BJ (cell line): ENCODE measurements at regions not wholly inside any gene's neighbourhood (a gene's known extent, or its start where the extent isn't known, plus 50 kb on each side); places are given as distances from the start of the nearest gene placed in this dataset.

Experiments
- CTCF ChIA-PET: fragments of 350-600 bp; formaldehyde crosslinking; extraction: SDS; loops from one replicate; lab custom pipeline; 2021; ENCODE audit warnings: antibody characterized with exemption, inconsistent platforms; lab: Yijun Ruan, JAX
- POLR2A ChIA-PET: fragments of 300-600 bp; sonication (Branson Sonifier 250); formaldehyde crosslinking; extraction: SDS; loops from one replicate; lab custom pipeline; 2021; ENCODE audit warnings: antibody characterized with exemption; lab: Charles Lee
- DNase-seq: peaks from one replicate; pipeline ENCODE4 v3.0.0-alpha.2; 2011; ENCODE audit warnings: low read depth
- H3K27me3 ChIP-seq: 2 replicates; pipeline ENCODE4 v1.6.0; 2011; ENCODE audit warnings: low read length; ENCODE audit not compliant: control insufficient read depth, insufficient read depth
- H3K36me3 ChIP-seq: 2 replicates; pipeline ENCODE4 v1.5.1; 2011; ENCODE audit warnings: low read length; ENCODE audit not compliant: control insufficient read depth, insufficient read depth
- H3K4me3 ChIP-seq: 2 replicates; pipeline ENCODE4 v1.5.1; 2011; ENCODE audit warnings: low read depth, mild to moderate bottlenecking, control low read depth, low read length
- CTCF ChIP-seq: IDR thresholded peaks from 2 replicates; pipeline ENCODE4 v1.5.1; 2011; ENCODE audit warnings: low read depth, mild to moderate bottlenecking, control low read depth, inconsistent platforms, low read length, moderate library complexity; ENCODE audit not compliant: insufficient read depth

- ChIA-PET POLR2A (no interaction called here), CTCF (no interaction called here)
- Histone ChIP-seq H3K36me3 (no peaks in the 10 kb centered on the region), H3K27me3 (no peaks in the 10 kb centered on the region), H3K4me3 (no peak overlapping the region)
- TF ChIP-seq CTCF: no peak
- DNase-seq: no peak
Measured at GRCh38 chrX:789096-789495, 158.5 kb downstream of the SHOX start.

DNA sequence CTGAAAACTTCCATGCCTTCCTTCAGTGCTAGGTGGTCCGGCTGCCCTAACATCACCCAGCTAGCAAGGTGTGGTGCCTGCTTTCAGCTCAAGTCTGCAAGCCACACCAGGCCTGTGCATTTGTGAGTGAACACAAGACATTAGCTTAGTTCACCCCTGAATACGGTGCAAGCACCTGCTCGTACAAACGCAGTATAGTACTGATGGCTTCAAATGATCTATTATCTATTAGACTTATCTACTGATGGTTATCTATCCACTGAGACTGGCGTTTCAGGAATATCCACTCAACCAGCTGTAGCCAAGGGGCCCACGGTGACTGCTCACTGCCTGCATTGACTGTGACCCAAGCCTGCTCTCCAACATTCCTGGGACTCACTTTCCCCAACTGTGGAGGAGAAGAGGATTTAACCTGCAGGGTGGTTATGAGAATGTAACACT is 155.9 kb downstream of the SHOX start:
- TF ChIP-seq CTCF: no peak
- no peak for DNase-seq
- no peak overlapping the region for H3K4me3 ChIP-seq
- POLR2A ChIA-PET: no interaction called here
- no peaks in the 10 kb centered on the region for H3K36me3 ChIP-seq
- CTCF ChIA-PET: no interaction called here
- H3K27me3 ChIP-seq: no peaks in the 10 kb centered on the region

DNA sequence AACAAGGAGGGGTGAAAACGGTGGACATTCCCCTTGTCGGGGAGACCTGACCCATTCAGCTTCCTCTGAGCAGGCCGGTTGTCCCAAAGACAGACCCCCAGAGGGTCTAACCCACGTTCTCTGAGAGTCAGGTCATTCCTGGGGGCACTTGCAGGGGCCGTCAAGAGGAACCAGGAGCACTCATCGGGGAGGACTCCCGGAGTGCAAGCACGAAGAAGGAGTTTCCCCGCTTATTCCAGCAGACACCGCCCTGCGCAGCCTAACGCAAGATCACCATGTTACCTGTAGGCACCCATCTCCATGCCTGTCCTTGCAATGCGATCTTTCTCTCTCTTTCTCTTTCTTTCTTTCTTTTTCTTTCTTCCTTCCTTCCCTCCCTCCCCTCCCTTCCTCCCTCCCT is 154.2 kb downstream of the SHOX start:
- DNase-seq: no peak

DNA sequence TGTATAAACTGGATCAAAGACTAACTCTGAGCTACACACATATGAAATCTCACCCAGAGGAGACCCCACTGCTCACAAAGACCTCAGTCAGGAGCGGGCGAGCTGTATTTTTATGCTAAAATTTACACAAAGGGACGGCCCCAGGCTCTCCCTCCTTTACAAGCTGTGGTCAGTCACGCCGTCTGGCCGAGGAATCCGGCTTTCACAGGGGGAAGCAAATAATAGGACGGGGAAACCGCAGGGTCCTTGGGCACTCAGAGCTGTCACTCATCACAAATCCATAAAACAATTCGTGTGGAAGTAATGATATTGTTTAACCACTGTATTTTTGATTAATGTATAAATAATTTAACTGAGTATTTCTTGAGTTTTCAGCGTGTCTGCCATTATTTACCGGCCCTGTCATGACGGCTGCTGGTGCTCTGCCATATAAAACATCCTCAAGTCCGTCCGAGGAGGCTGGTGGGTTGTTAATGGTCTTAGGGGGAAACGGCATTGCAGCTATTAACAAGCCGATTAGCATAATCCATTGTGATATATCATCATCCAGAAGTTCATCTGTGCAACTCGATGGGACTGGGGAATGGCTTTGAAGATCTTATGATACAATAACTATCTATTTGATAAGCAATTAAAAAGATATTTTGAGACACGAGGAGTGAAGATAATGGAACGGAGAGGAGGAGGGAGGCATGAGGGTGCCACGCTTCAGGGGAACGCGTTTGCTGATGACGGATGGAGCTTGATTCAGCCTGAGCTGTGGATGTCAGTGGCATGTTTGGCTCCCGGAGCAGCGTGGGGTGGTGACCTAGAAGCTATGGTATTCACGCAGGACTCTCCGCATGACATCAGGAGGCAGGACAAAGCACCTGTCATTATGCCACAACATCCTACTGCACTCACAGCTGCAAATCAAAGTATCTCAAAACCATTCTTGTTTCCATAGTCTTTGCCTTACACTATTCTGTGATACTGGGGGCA is 150.9 kb downstream of the SHOX start:
- H3K4me3 ChIP-seq: no peak overlapping the region
- ChIA-PET POLR2A (no interaction called here), CTCF (no interaction called here)
- H3K27me3 ChIP-seq: no peaks in the 10 kb centered on the region
- no peak for TF ChIP-seq CTCF
- no peaks in the 10 kb centered on the region for H3K36me3 ChIP-seq
- no peak for DNase-seq

More for the DNA sequence above, 154.2 kb downstream of the SHOX start:
- Histone ChIP-seq H3K27me3 (no peaks in the 10 kb centered on the region), H3K36me3 (no peaks in the 10 kb centered on the region), H3K4me3 (no peak overlapping the region)
- POLR2A ChIA-PET: no interaction called here
- CTCF ChIA-PET: no interaction called here
- TF ChIP-seq CTCF: no peak

DNA sequence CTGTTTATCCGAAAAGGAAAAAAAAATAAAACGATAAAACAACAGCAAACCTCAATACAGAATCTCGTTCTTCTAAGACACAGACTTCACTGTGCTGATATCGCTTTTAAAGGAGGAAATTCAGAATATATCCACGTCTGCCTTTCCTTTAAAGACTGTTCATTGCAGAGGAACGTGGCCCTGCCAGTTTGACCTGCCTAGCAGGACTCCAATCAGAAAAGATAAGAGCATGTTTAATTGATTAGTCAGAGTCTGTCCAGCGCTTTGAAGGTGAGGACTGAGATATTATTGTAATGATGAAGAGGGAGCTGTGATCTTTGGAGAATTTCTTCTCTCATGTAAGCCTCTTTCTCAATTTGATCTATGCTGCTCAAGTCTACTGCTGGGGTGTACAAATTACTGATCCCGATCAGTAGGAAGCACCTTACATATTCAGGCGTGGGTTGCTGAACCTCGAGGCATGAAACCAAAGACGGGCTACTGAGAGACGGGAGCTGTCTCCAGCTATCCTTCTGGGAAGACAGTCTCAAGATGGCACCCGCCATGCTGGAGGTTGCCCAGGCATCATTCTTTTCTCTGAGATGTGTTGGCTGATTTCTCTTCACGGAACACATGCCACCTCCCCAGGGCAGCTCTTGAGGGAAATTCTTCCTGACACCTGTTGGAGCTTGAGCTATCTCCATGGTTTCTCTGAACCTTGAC is 146.1 kb downstream of the SHOX start:
- TF ChIP-seq CTCF: no peak
- Histone ChIP-seq H3K4me3 (no peak overlapping the region), H3K36me3 (no peaks in the 10 kb centered on the region), H3K27me3 (no peaks in the 10 kb centered on the region; the same call in 1 of the 2 replicates)
- no peak for DNase-seq
- ChIA-PET CTCF (no interaction called here), POLR2A (no interaction called here)
